IPS-20b (cell line): ENCODE measurements at regions not wholly inside any gene's neighbourhood (a gene's known extent, or its start where the extent isn't known, plus 50 kb on each side); places are given as distances from the start of the nearest gene placed in this dataset.
"Not testable (repeated sequence)": the region's sequence is repeated elsewhere in the genome, so short reads cannot be mapped to it uniquely, and the experiment has no call there.

Source experiments
- H3K27ac ChIP-seq: one replicate; pipeline ENCODE4 v1.5.1; 2013; ENCODE audit warnings: low read length
- H3K27me3 ChIP-seq: 2 replicates; pipeline ENCODE4 v1.6.1; 2013; ENCODE audit warnings: mild to moderate bottlenecking, low read length, inconsistent platforms; ENCODE audit not compliant: insufficient read depth
- H3K36me3 ChIP-seq: 2 replicates; pipeline ENCODE4 v1.6.1; 2013; ENCODE audit warnings: low read depth, mild to moderate bottlenecking, inconsistent platforms, low read length, moderate library complexity; ENCODE audit not compliant: insufficient read depth
- H3K4me1 ChIP-seq: 2 replicates; pipeline ENCODE4 v1.6.1; 2013; ENCODE audit warnings: mild to moderate bottlenecking, control low read depth, inconsistent platforms, low read length, moderate library complexity; ENCODE audit not compliant: insufficient read depth
- H3K4me3 ChIP-seq: 2 replicates; pipeline ENCODE4 v1.5.1; 2013; ENCODE audit warnings: mild to moderate bottlenecking, low read length, inconsistent platforms
- H3K9ac ChIP-seq: 2 replicates; pipeline ENCODE4 v1.6.1; 2013; ENCODE audit warnings: low read depth, mild to moderate bottlenecking, inconsistent platforms, low read length, moderate library complexity
- H3K9me3 ChIP-seq: 2 replicates; pipeline ENCODE4 v1.6.1; 2013; ENCODE audit warnings: mild to moderate bottlenecking, low read depth, low read length, inconsistent platforms; ENCODE audit not compliant: insufficient read depth

- Histone ChIP-seq H3K9me3 (peaks cover 9% of the 10 kb centered on the region), H3K4me3 (no peak overlapping the region), H3K27me3 (no peaks in the 10 kb centered on the region), H3K9ac (no peak overlapping the region; the same call in 1 of the 2 replicates), H3K36me3 (no peaks in the 10 kb centered on the region), H3K4me1 (no peaks in the 10 kb centered on the region), H3K27ac (no peak overlapping the region)
These were observed 415.5 kb upstream of the ARPP21 start for GRCh38 chr3:35223632-35224394.

- H3K27ac ChIP-seq, result no peak overlapping the region
- H3K27me3 ChIP-seq, result no peaks in the 10 kb centered on the region
- H3K9ac ChIP-seq, result no peak overlapping the region
- no peaks in the 10 kb centered on the region for H3K4me1 ChIP-seq
- H3K9me3 ChIP-seq, result peaks cover 9% of the 10 kb centered on the region
- H3K36me3 ChIP-seq, result no peaks in the 10 kb centered on the region
- no peak overlapping the region for H3K4me3 ChIP-seq
These were observed 414.6 kb upstream of the ARPP21 start for GRCh38 chr3:35224565-35225295.

GRCh38 chr3:35241236-35241635, 398.1 kb upstream of the ARPP21 start:
- H3K4me1 ChIP-seq, result no peaks in the 10 kb centered on the region
- H3K27me3 ChIP-seq, result no peaks in the 10 kb centered on the region
- no peak overlapping the region for H3K27ac ChIP-seq
- H3K9ac ChIP-seq, result no peak overlapping the region
- no peaks in the 10 kb centered on the region for H3K9me3 ChIP-seq
- no peaks in the 10 kb centered on the region for H3K36me3 ChIP-seq
- no peak overlapping the region for H3K4me3 ChIP-seq

GRCh38 chr3:35254917-35255316, 384.4 kb upstream of the ARPP21 start:
- H3K27me3 ChIP-seq, result no peaks in the 10 kb centered on the region
- no peak overlapping the region for H3K27ac ChIP-seq
- H3K9ac ChIP-seq, result no peak overlapping the region
- no peaks in the 10 kb centered on the region for H3K36me3 ChIP-seq
- no peaks in the 10 kb centered on the region for H3K4me1 ChIP-seq
- no peak overlapping the region for H3K4me3 ChIP-seq
- H3K9me3 ChIP-seq, result no peaks in the 10 kb centered on the region

GRCh38 chr3:35257641-35258040, 381.7 kb upstream of the ARPP21 start:
- Histone ChIP-seq H3K9me3 (no peaks in the 10 kb centered on the region; the same call in 1 of the 2 replicates), H3K4me3 (no peak overlapping the region), H3K4me1 (no peaks in the 10 kb centered on the region), H3K27me3 (no peaks in the 10 kb centered on the region), H3K27ac (no peak overlapping the region), H3K9ac (no peak overlapping the region), H3K36me3 (no peaks in the 10 kb centered on the region)

- Histone ChIP-seq H3K4me3 (no peak overlapping the region), H3K9ac (no peak overlapping the region), H3K9me3 (no peaks in the 10 kb centered on the region; the same call in 1 of the 2 replicates), H3K4me1 (no peaks in the 10 kb centered on the region), H3K27ac (no peak overlapping the region), H3K27me3 (no peaks in the 10 kb centered on the region), H3K36me3 (no peaks in the 10 kb centered on the region)
These were observed 376.9 kb upstream of the ARPP21 start for GRCh38 chr3:35262406-35262805.

- Histone ChIP-seq H3K4me1 (no peaks in the 10 kb centered on the region), H3K4me3 (no peak overlapping the region), H3K27me3 (no peaks in the 10 kb centered on the region), H3K9me3 (no peaks in the 10 kb centered on the region; the same call in 1 of the 2 replicates), H3K9ac (no peak overlapping the region), H3K36me3 (no peaks in the 10 kb centered on the region), H3K27ac (no peak overlapping the region)
These were observed 375.8 kb upstream of the ARPP21 start for GRCh38 chr3:35263477-35263876.

GRCh38 chr3:35266065-35266464, 373.3 kb upstream of the ARPP21 start:
- H3K36me3 ChIP-seq, H3K27me3 ChIP-seq: not testable (repeated sequence)

GRCh38 chr3:35275768-35276167, 363.6 kb upstream of the ARPP21 start:
- H3K27me3 ChIP-seq, result no peaks in the 10 kb centered on the region
- H3K4me3 ChIP-seq, result no peak overlapping the region
- H3K9ac ChIP-seq, result no peak overlapping the region
- H3K36me3 ChIP-seq, result no peaks in the 10 kb centered on the region
- no peak overlapping the region for H3K27ac ChIP-seq
- no peaks in the 10 kb centered on the region for H3K4me1 ChIP-seq
- H3K9me3 ChIP-seq, result no peaks in the 10 kb centered on the region

More at GRCh38 chr3:35266065-35266464, 373.3 kb upstream of the ARPP21 start:
- H3K27ac ChIP-seq, H3K9me3 ChIP-seq, H3K4me1 ChIP-seq, H3K4me3 ChIP-seq, H3K9ac ChIP-seq: not testable (repeated sequence)

GRCh38 chr3:35276568-35276967, 362.8 kb upstream of the ARPP21 start:
- Histone ChIP-seq H3K27me3 (no peaks in the 10 kb centered on the region), H3K4me3 (no peak overlapping the region), H3K36me3 (no peaks in the 10 kb centered on the region), H3K4me1 (no peaks in the 10 kb centered on the region), H3K9me3 (no peaks in the 10 kb centered on the region), H3K27ac (no peak overlapping the region), H3K9ac (no peak overlapping the region)

GRCh38 chr3:35291471-35292236, 347.7 kb upstream of the ARPP21 start:
- Histone ChIP-seq H3K4me3 (no peak overlapping the region), H3K9me3 (no peaks in the 10 kb centered on the region), H3K4me1 (no peaks in the 10 kb centered on the region), H3K36me3 (no peaks in the 10 kb centered on the region), H3K27me3 (no peaks in the 10 kb centered on the region), H3K27ac (no peak overlapping the region), H3K9ac (no peak overlapping the region)
